Breast epithelium (tissue), 3 donors: ENCODE measurements at regions not wholly inside any gene's neighbourhood (a gene's known extent, or its start where the extent isn't known, plus 50 kb on each side); places are given as distances from the start of the nearest gene placed in this dataset.

Source experiments
- POLR2A ChIP-seq: fragments of 450-650 bp; IDR thresholded peaks from one replicate; pipeline ENCODE4 v1.6.1; 2016; ENCODE audit warnings: antibody characterized with exemption, mild to moderate bottlenecking, moderate library complexity
- TF ChIP-seq, protein P1 (sequence below), 3 donors: fragments of 450-650 bp; IDR thresholded peaks; one replicate each; pipeline ENCODE4 v1.5.1; 2016 to 2017; ENCODE audit warnings: antibody characterized with exemption in 3 of 3, mild to moderate bottlenecking in 3 of 3, moderate library complexity in 3 of 3

DNA sequence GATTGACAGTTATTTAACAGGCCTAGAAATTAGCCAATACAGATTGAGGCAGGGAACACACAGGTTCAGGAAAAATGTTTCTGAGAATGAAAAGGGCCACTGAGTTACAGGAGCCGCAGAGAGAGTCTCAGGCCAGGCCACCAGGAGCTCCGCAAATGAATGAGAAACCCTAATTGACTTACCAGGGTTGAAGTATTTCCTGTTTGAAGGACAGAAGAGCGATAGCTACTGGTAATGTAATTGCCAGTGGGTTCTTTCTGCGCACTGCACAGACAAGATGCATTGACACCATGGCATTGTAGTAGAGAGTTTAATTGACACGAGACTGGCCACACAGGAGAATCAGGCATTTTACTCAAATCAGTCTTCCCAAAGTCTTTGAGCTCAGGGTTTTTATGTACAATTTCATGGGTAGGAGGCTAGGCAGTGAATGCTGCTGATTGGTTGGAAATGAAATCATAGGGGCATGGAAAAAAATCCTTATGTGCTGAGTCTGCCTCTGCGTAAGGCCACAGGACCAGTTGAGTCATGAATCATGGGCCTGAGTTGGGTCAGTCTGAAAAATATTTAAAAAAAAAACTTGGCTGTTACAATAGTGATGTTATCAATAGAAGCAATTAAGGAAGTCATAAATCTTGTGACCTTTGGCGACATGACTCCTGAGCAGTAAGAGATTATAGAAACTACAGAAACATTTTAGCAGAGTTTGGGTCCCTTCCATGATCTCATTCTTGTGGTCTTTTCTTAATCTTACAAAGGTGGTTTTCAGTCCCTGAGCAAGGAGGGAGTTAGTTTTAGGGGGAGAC, 203.8 kb downstream of the CASP12 start:
- TF ChIP-seq, protein P1, sequence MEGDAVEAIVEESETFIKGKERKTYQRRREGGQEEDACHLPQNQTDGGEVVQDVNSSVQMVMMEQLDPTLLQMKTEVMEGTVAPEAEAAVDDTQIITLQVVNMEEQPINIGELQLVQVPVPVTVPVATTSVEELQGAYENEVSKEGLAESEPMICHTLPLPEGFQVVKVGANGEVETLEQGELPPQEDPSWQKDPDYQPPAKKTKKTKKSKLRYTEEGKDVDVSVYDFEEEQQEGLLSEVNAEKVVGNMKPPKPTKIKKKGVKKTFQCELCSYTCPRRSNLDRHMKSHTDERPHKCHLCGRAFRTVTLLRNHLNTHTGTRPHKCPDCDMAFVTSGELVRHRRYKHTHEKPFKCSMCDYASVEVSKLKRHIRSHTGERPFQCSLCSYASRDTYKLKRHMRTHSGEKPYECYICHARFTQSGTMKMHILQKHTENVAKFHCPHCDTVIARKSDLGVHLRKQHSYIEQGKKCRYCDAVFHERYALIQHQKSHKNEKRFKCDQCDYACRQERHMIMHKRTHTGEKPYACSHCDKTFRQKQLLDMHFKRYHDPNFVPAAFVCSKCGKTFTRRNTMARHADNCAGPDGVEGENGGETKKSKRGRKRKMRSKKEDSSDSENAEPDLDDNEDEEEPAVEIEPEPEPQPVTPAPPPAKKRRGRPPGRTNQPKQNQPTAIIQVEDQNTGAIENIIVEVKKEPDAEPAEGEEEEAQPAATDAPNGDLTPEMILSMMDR (IDR thresholded peaks at IDR 0.05): no peak
- TF ChIP-seq POLR2A: no peak
